HCT116 (cell line): ENCODE measurements at regions not wholly inside any gene's neighbourhood (a gene's known extent, or its start where the extent isn't known, plus 50 kb on each side); places are given as distances from the start of the nearest gene placed in this dataset.

Experiments
- ATAC-seq: fragments of 200-7000 bp; cut with Tn5 transposase; 2 replicates; pipeline ENCODE4 v1.9.1; 2020; ENCODE audit warnings: mild to moderate bottlenecking, moderate library complexity
- BruUV-seq: library from RNA; stranded (reverse); fragments of 400-500 nt; replicated peaks from 2 replicates; lab custom pipeline; 2021; lab: Mats Ljungman, UMichigan
- CTCF ChIA-PET: fragments of 300-600 bp; sonication (Branson Sonifier 250); formaldehyde crosslinking; loops from one replicate; lab custom pipeline; 2021; ENCODE audit warnings: antibody characterized with exemption; lab: Charles Lee
- POLR2A ChIA-PET: fragments of 300-600, 350-600 bp; sonication (Branson Sonifier 250); formaldehyde crosslinking; loops from one replicate; lab custom pipeline; 2021; ENCODE audit warnings: antibody characterized with exemption; lab: Charles Lee
- RAD21 ChIA-PET, 2 experiments: fragments of 300-600 bp; sonication (Branson Sonifier 250); formaldehyde crosslinking; loops; one replicate each; lab custom pipeline; 2023; ENCODE audit warnings: low total read pairs in 2 of 2; ENCODE audit not compliant: uncharacterized antibody in 2 of 2, unreplicated experiment in 2 of 2, low non-redundant PET in 1 of 2; lab: Charles Lee
- DNase-seq: peaks from one replicate; pipeline ENCODE4 v3.0.0-alpha.2; 2010; ENCODE audit warnings: low read depth, low spot score
- H2AFZ ChIP-seq: fragments of 200-600 bp; shearing (Covaris generic), sonication (generic); 2 replicates; pipeline ENCODE4 v1.6.1; 2017; ENCODE audit warnings: low read depth, mixed run types, mixed read lengths, antibody characterized with exemption, low read length; ENCODE audit not compliant: poor library complexity, severe bottlenecking
- H3K27ac ChIP-seq: 2 replicates; pipeline ENCODE4 v1.5.1; 2012; ENCODE audit warnings: low read depth, low read length
- H3K27me3 ChIP-seq: fragments of 200-600 bp; sonication (generic); 2 replicates; pipeline ENCODE4 v1.6.1; 2016; ENCODE audit warnings: mixed run types, low read length, mixed read lengths; ENCODE audit not compliant: insufficient read depth
- H3K36me3 ChIP-seq, 2 experiments: fragments of 200-500 bp in 1 of 2; fragments of 200-600 bp in 1 of 2; sonication (Bioruptor generic) in 1 of 2; sonication (generic) in 1 of 2; 2 replicates each; pipeline versions ENCODE4 v1.5.1 to v1.6.1; 2014 to 2016; ENCODE audit warnings: low read length in 2 of 2, inconsistent platforms in 1 of 2, mixed read lengths in 1 of 2, mixed run types in 1 of 2; ENCODE audit not compliant: insufficient read depth in 2 of 2, control insufficient read depth in 1 of 2
- H3K4me1 ChIP-seq, 2 experiments: fragments of 200-600 bp in 1 of 2; sonication (generic) in 1 of 2; 2 replicates each; pipeline versions ENCODE4 v1.5.1 to v1.6.1; 2012 to 2017; ENCODE audit warnings: low read length in 2 of 2, inconsistent platforms in 1 of 2, mild to moderate bottlenecking in 1 of 2, mixed read lengths in 1 of 2, mixed run types in 1 of 2, moderate library complexity in 1 of 2; ENCODE audit not compliant: insufficient read depth in 2 of 2, control insufficient read depth in 1 of 2
- H3K4me2 ChIP-seq: fragments of 200-600 bp; sonication (generic); 2 replicates; pipeline ENCODE4 v1.6.1; 2017; ENCODE audit warnings: mixed run types, low read length, mixed read lengths
- H3K4me3 ChIP-seq, 2 experiments: fragments of 200-600 bp in 1 of 2; sonication (generic) in 1 of 2; replicated peaks in 1 of 2; 2 replicates each; pipeline ENCODE4 v1.5.1; 2011 to 2016; ENCODE audit warnings: low read length in 2 of 2, control low read depth in 1 of 2, low read depth in 1 of 2, mild to moderate bottlenecking in 1 of 2, mixed read lengths in 1 of 2, mixed run types in 1 of 2
- H3K79me2 ChIP-seq: fragments of 200-600 bp; sonication (generic); 2 replicates; pipeline ENCODE4 v1.6.1; 2017; ENCODE audit warnings: mild to moderate bottlenecking, mixed run types, low read length, moderate library complexity, mixed read lengths; ENCODE audit not compliant: insufficient read depth
- H3K9ac ChIP-seq: fragments of 200-600 bp; sonication (generic); 2 replicates; pipeline ENCODE4 v1.6.1; 2016; ENCODE audit warnings: low read length, mixed read lengths
- H3K9me2 ChIP-seq: fragments of 200-600 bp; sonication (generic), shearing (Covaris generic); 2 replicates; pipeline ENCODE4 v1.6.1; 2017; ENCODE audit warnings: mixed run types, mild to moderate bottlenecking, moderate library complexity; ENCODE audit not compliant: insufficient read depth
- H3K9me3 ChIP-seq, 2 experiments: fragments of 200-500 bp in 1 of 2; fragments of 200-600 bp in 1 of 2; sonication (Bioruptor generic) in 1 of 2; sonication (generic) in 1 of 2; 2 replicates each; pipeline ENCODE4 v1.6.1; 2014 to 2017; ENCODE audit warnings: low read length in 2 of 2, mixed read lengths in 2 of 2, inconsistent platforms in 1 of 2, low read depth in 1 of 2, mild to moderate bottlenecking in 1 of 2, mixed run types in 1 of 2, moderate library complexity in 1 of 2; ENCODE audit not compliant: control insufficient read depth in 1 of 2, insufficient read depth in 1 of 2
- H4K20me1 ChIP-seq: fragments of 200-600 bp; sonication (generic), shearing (Covaris generic); 2 replicates; pipeline ENCODE4 v1.6.1; 2017; ENCODE audit warnings: mixed run types, mild to moderate bottlenecking, moderate library complexity; ENCODE audit not compliant: insufficient read depth
- EGR1 ChIP-seq: IDR thresholded peaks from 2 replicates; pipeline ENCODE4 v1.6.1; 2012; ENCODE audit warnings: low read depth
- EZH2phosphoT487 ChIP-seq: fragments of 200-600 bp; IDR thresholded peaks from 2 replicates; pipeline ENCODE4 v1.6.1; 2018; ENCODE audit warnings: antibody characterized with exemption, borderline replicate concordance
- POLR2A ChIP-seq: IDR thresholded peaks from 2 replicates; pipeline ENCODE4 v1.7.0; 2011; ENCODE audit warnings: borderline replicate concordance; ENCODE audit not compliant: insufficient read depth, insufficient read length; ENCODE audit errors: extremely low read depth
- RAD21 ChIP-seq: IDR thresholded peaks from 2 replicates; pipeline ENCODE4 v1.6.1; 2012; ENCODE audit warnings: low read depth, mild to moderate bottlenecking
- SIN3A ChIP-seq: IDR thresholded peaks from 2 replicates; pipeline ENCODE4 v1.6.1; 2012; ENCODE audit warnings: low read depth
- SP1 ChIP-seq: IDR thresholded peaks from 2 replicates; pipeline ENCODE4 v1.6.1; 2012; ENCODE audit warnings: low read depth
- SRF ChIP-seq: IDR thresholded peaks from 2 replicates; pipeline ENCODE4 v1.6.1; 2012; ENCODE audit warnings: low read depth
- ZFX ChIP-seq: fragments of 450-650 bp; IDR thresholded peaks from 2 replicates; pipeline ENCODE4 v1.6.1; 2017
- ZNF274 ChIP-seq: fragments of 200-500 bp; sonication (Bioruptor generic); IDR thresholded peaks from 2 replicates; pipeline ENCODE4 v1.6.1; 2014; ENCODE audit warnings: mild to moderate bottlenecking, low read depth, low read length, inconsistent platforms
- intact Hi-C: fragments of 100-400 bp; cut with micrococcal nuclease; formaldehyde crosslinking; loops from 2 replicates; pipeline ENCODE4 v1.10.0; 2022
- TF ChIP-seq, protein P1 (sequence below), 3 experiments: fragments of 200-600 bp in 1 of 3; sonication (generic) in 1 of 3; IDR thresholded peaks in 2 of 3; conservative IDR thresholded peaks in 1 of 3; 2 replicates each; pipeline ENCODE4 v1.5.1; 2012 to 2017; ENCODE audit warnings: low read depth in 2 of 3, low read length in 2 of 3, antibody characterized with exemption in 1 of 3, borderline replicate concordance in 1 of 3, control low read depth in 1 of 3, mild to moderate bottlenecking in 1 of 3, mixed read lengths in 1 of 3, mixed run types in 1 of 3, moderate library complexity in 1 of 3; ENCODE audit not compliant: insufficient read depth in 1 of 3
- TF ChIP-seq, protein P2 (sequence below): IDR thresholded peaks from 2 replicates; pipeline ENCODE4 v1.6.1; 2011; ENCODE audit warnings: mild to moderate bottlenecking, low read length, moderate library complexity; ENCODE audit not compliant: insufficient replicate concordance; ENCODE audit errors: extremely low read depth
- TF ChIP-seq, protein P3 (sequence below): IDR thresholded peaks from 2 replicates; pipeline ENCODE4 v1.6.1; 2012

DNA sequence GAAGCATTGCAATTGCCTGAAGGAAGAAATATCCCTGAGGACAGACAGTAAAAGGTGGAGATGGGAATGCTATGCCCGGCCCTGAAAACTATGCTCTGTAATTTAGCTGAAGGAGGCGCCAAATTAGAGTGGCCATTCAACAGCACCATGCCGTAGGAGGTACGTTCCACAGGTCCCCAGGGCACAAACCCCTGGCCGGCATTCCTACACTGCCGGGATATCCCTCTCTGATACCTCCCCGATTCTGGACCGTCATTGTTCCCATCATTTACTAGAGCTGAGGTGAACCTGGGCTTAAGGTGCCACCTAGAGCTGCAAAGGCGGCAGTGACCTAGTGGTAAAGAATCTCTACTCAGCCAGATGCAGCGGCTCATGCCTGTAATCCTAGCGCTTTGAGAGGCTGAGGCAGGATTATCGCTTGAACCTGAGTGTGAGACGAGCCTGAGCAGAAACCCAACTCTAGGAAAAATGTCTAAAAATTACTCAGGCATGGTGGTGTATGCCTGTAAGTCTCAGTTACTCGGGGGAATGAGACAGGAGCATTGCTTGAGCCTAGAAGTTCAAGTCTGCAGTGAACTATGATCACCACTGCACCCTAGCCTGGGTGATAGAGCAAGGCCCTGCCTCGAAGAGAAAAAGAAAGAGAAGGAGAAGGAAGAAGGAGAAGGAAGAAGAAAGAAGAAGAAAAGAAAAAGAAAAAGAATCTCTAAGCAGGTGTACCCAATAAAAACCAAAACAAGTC lies 53.0 kb upstream of the TNKS2 start:
- H3K9ac ChIP-seq = peak overlapping the region; percentile 15; the same call in 1 of the 2 replicates
- H3K27me3 ChIP-seq = no peaks in the 10 kb centered on the region
- TF ChIP-seq SIN3A (no peak), SP1 (no peak), SRF (no peak), RAD21 (peak; percentile 93), POLR2A (no peak), EZH2phosphoT487 (no peak), ZFX (no peak; the same call in 1 of the 2 replicates), ZNF274 (no peak), EGR1 (no peak)
- TF ChIP-seq, protein P1, sequence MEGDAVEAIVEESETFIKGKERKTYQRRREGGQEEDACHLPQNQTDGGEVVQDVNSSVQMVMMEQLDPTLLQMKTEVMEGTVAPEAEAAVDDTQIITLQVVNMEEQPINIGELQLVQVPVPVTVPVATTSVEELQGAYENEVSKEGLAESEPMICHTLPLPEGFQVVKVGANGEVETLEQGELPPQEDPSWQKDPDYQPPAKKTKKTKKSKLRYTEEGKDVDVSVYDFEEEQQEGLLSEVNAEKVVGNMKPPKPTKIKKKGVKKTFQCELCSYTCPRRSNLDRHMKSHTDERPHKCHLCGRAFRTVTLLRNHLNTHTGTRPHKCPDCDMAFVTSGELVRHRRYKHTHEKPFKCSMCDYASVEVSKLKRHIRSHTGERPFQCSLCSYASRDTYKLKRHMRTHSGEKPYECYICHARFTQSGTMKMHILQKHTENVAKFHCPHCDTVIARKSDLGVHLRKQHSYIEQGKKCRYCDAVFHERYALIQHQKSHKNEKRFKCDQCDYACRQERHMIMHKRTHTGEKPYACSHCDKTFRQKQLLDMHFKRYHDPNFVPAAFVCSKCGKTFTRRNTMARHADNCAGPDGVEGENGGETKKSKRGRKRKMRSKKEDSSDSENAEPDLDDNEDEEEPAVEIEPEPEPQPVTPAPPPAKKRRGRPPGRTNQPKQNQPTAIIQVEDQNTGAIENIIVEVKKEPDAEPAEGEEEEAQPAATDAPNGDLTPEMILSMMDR (IDR thresholded peaks at IDR 0.05 in 2 of 3, conservative IDR thresholded peaks at IDR 0.05 in 1 of 3; ENCODE audit: borderline replicate concordance in 1 of 3, insufficient read depth in 1 of 3, low read depth in 2 of 3, low read length in 2 of 3) = peak; percentile 65 to 84 (median 72); a peak in 5 of 6 replicates
- TF ChIP-seq, protein P2, sequence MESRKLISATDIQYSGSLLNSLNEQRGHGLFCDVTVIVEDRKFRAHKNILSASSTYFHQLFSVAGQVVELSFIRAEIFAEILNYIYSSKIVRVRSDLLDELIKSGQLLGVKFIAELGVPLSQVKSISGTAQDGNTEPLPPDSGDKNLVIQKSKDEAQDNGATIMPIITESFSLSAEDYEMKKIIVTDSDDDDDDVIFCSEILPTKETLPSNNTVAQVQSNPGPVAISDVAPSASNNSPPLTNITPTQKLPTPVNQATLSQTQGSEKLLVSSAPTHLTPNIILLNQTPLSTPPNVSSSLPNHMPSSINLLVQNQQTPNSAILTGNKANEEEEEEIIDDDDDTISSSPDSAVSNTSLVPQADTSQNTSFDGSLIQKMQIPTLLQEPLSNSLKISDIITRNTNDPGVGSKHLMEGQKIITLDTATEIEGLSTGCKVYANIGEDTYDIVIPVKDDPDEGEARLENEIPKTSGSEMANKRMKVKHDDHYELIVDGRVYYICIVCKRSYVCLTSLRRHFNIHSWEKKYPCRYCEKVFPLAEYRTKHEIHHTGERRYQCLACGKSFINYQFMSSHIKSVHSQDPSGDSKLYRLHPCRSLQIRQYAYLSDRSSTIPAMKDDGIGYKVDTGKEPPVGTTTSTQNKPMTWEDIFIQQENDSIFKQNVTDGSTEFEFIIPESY = no peak
- TF ChIP-seq, protein P3, sequence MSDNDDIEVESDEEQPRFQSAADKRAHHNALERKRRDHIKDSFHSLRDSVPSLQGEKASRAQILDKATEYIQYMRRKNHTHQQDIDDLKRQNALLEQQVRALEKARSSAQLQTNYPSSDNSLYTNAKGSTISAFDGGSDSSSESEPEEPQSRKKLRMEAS = no peak
- DNase-seq = peak; percentile 67
- intact Hi-C loops = loop anchor here (1.0 to 10.0 kb wide), 7 partner anchors 102 to 860 kb away; no protein-coding TSS in a partner anchor
- H3K4me1 ChIP-seq = peaks cover 0 to 10% of the 10 kb centered on the region in 2 experiments; a peak in 1 of 4 replicates
- H3K36me3 ChIP-seq = no peaks in the 10 kb centered on the region
- ChIA-PET RAD21 (no interaction called here), POLR2A (no interaction called here), CTCF (interaction anchor here (0.8 to 2.1 kb wide), 10 partner anchors 13 to 865 kb away, joined by 3 to 13 read pairs (median 5); no protein-coding TSS in a partner anchor)
- peak overlapping the region; percentile 71 for H3K4me2 ChIP-seq
- no peaks in the 10 kb centered on the region for H3K9me3 ChIP-seq
- ATAC-seq = peak; percentile 99
- no peaks in the 10 kb centered on the region for H3K79me2 ChIP-seq
- no TSS peak for BruUV-seq
- H3K4me3 ChIP-seq = peak overlapping the region; percentile 31 to 36
- no peak overlapping the region for H3K27ac ChIP-seq
- H4K20me1 ChIP-seq = no peaks in the 10 kb centered on the region
- peak overlapping the region; percentile 95 for H2AFZ ChIP-seq
- H3K9me2 ChIP-seq = no peaks in the 10 kb centered on the region
